ENCODE measurements at regions not wholly inside any gene's neighbourhood (a gene's known extent, or its start where the extent isn't known, plus 50 kb on each side); places are given as distances from the start of the nearest gene placed in this dataset.

DNA sequence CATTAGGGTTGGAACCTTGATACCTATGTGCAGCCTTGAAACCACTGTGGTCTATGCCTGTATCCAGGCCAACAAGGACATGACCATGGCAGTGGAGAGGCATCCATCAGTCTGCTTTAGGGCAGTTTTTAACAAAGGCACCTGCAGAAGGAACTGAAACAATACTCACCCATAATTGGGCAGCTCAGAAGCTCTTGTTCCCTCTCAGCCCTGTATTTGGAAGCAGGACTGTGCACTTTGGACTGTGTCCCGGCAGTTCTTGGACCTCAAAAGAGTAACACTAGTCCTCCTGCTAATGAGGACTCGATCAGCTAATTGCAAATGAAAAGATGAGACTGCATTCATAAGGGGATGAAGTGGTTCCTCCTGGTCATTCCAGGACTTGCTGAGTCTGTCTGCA lies 500.2 kb upstream of the TNP1 start:
- intact Hi-C loops (cut with micrococcal nuclease): no loop called here
- Histone ChIP-seq H3K27ac (ENCODE audit: low read depth in 1 of 2, low read length in 2 of 2) (no peak overlapping the region), H3K9ac (ENCODE audit: insufficient read depth, low read length, poor library complexity, severe bottlenecking) (no peak overlapping the region), H3K36me3 (replicated peaks in 1 of 2; ENCODE audit: control insufficient read depth in 1 of 2, insufficient read depth in 2 of 2, low read length in 2 of 2) (no peaks in the 10 kb centered on the region), H3K4me2 (replicated peaks; ENCODE audit: extremely low read depth, low read length, poor library complexity, severe bottlenecking) (no peak overlapping the region), H3K27me3 (ENCODE audit: control insufficient read depth in 2 of 2, insufficient read depth in 2 of 2, low read length in 2 of 2) (peaks cover 11 to 14% of the 10 kb centered on the region in 2 donors), H3K4me1 (ENCODE audit: control insufficient read depth in 1 of 2, insufficient read depth in 2 of 2, low read length in 2 of 2) (peaks cover 48 to 52% of the 10 kb centered on the region in 2 donors), H2AFZ (ENCODE audit: insufficient read depth, low read depth, low read length, poor library complexity, severe bottlenecking) (no peak overlapping the region), H3K9me3 (replicated peaks in 1 of 2; ENCODE audit: control insufficient read depth in 1 of 2, insufficient read depth in 1 of 2, low read length in 2 of 2) (no peaks in the 10 kb centered on the region), H3K79me2 (ENCODE audit: insufficient read depth, low read length) (no peaks in the 10 kb centered on the region), H4K20me1 (ENCODE audit: insufficient read depth, low read length) (no peaks in the 10 kb centered on the region), H3K4me3 (replicated peaks in 1 of 3; ENCODE audit: low read depth in 2 of 3, low read length in 3 of 3) (peak overlapping the region in 1 of 3 experiments; percentile 1)
- Mint-ChIP-seq H3K4me3 (no peak overlapping the region), H3K27ac (peak overlapping the region in 1 of 7 donors; percentile 2), H3K36me3 (peaks cover 0 to 7% of the 10 kb centered on the region in 2 donors), H3K4me1 (peaks cover 54% of the 10 kb centered on the region), H3K27me3 (ENCODE audit: low read depth in 3 of 3) (peaks cover 10 to 27% (median 25%) of the 10 kb centered on the region in 3 donors), H3K9me3 (peaks cover 0 to 2% (median 0%) of the 10 kb centered on the region in 7 donors)
- DNase-seq: no peak
- WGBS (ENCODE audit: insufficient coverage): 50% methylated on average over 1 of the region's 2 CpGs
- TF ChIP-seq, protein P1, sequence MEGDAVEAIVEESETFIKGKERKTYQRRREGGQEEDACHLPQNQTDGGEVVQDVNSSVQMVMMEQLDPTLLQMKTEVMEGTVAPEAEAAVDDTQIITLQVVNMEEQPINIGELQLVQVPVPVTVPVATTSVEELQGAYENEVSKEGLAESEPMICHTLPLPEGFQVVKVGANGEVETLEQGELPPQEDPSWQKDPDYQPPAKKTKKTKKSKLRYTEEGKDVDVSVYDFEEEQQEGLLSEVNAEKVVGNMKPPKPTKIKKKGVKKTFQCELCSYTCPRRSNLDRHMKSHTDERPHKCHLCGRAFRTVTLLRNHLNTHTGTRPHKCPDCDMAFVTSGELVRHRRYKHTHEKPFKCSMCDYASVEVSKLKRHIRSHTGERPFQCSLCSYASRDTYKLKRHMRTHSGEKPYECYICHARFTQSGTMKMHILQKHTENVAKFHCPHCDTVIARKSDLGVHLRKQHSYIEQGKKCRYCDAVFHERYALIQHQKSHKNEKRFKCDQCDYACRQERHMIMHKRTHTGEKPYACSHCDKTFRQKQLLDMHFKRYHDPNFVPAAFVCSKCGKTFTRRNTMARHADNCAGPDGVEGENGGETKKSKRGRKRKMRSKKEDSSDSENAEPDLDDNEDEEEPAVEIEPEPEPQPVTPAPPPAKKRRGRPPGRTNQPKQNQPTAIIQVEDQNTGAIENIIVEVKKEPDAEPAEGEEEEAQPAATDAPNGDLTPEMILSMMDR (IDR thresholded peaks at IDR 0.05): no peak

DNA sequence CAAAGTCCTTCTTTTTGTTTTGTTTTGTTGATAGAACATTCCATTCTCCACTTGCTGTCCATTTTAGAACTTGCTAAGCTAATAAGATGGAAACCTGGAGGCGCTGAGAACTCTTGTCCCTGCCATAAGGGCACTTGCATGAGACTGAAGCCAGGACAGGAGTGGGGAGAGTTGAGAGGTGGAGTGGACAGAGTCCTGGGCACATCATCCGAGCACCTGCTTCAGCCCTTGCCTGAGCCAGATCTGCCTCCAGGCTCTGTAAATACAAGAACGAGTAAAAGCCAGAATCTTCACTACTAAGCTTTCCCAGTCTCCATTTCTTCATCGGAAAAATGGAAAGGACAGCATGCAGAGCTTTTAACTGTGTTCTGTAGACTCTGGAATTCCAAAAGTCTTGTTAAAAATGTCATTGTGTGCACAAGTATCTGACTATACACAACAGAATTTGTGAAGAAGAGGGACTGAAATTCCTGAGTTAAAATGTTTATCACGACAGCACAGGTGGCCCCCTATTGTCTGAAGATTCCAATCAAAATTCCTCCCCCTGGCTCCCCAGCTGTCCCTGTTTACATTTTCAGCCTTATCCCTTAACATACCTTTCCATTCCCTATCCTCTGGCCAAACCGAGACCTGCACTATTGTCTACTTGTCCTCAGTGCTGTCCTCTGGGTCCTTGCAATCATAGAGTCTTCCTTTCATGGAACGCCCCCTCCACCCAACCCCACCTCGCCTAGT lies 498.2 kb upstream of the TNP1 start:
- DNase-seq: no peak
- WGBS (ENCODE audit: insufficient coverage): 91% methylated on average over 6 of the region's 8 CpGs
- no peak overlapping the region for H2AFZ ChIP-seq (ENCODE audit: insufficient read depth, low read depth, low read length, poor library complexity, severe bottlenecking)
- intact Hi-C loops (cut with micrococcal nuclease): no loop called here
- H3K4me3 ChIP-seq (replicated peaks in 1 of 3; ENCODE audit: low read depth in 2 of 3, low read length in 3 of 3): no peak overlapping the region
- peak overlapping the region in 1 of 2 donors; percentile 9 for H3K4me3 Mint-ChIP-seq
- H3K27me3 ChIP-seq (ENCODE audit: control insufficient read depth in 2 of 2, insufficient read depth in 2 of 2, low read length in 2 of 2): peaks cover 13 to 14% of the 10 kb centered on the region in 2 donors
- H3K36me3 Mint-ChIP-seq: peaks cover 0 to 6% of the 10 kb centered on the region in 2 donors
- peak overlapping the region in 1 of 7 donors; percentile 70 for H3K27ac Mint-ChIP-seq
- H3K79me2 ChIP-seq (ENCODE audit: insufficient read depth, low read length): no peaks in the 10 kb centered on the region
- TF ChIP-seq, protein P1 (IDR thresholded peaks at IDR 0.05): no peak
- H3K4me1 Mint-ChIP-seq: peaks cover 53% of the 10 kb centered on the region
- H3K9me3 Mint-ChIP-seq: peaks cover 0 to 2% (median 0%) of the 10 kb centered on the region in 7 donors
- H3K4me1 ChIP-seq (ENCODE audit: control insufficient read depth in 1 of 2, insufficient read depth in 2 of 2, low read length in 2 of 2): peaks cover 46 to 50% of the 10 kb centered on the region in 2 donors
- no peaks in the 10 kb centered on the region for H3K36me3 ChIP-seq (replicated peaks in 1 of 2; ENCODE audit: control insufficient read depth in 1 of 2, insufficient read depth in 2 of 2, low read length in 2 of 2)
- H3K9me3 ChIP-seq (replicated peaks in 1 of 2; ENCODE audit: control insufficient read depth in 1 of 2, insufficient read depth in 1 of 2, low read length in 2 of 2): no peaks in the 10 kb centered on the region
- no peak overlapping the region for H3K9ac ChIP-seq (ENCODE audit: insufficient read depth, low read length, poor library complexity, severe bottlenecking)
- no peaks in the 10 kb centered on the region for H4K20me1 ChIP-seq (ENCODE audit: insufficient read depth, low read length)
- H3K4me2 ChIP-seq (replicated peaks; ENCODE audit: extremely low read depth, low read length, poor library complexity, severe bottlenecking): no peak overlapping the region
- H3K27ac ChIP-seq (ENCODE audit: low read depth in 1 of 2, low read length in 2 of 2): no peak overlapping the region
- H3K27me3 Mint-ChIP-seq (ENCODE audit: low read depth in 3 of 3): peaks cover 16 to 31% (median 25%) of the 10 kb centered on the region in 3 donors

All from CD14-positive monocyte (primary cell).